ENCODE measurements at regions not wholly inside any gene's neighbourhood (a gene's known extent, or its start where the extent isn't known, plus 50 kb on each side); places are given as distances from the start of the nearest gene placed in this dataset.
"Not testable (repeated sequence)": the region's sequence is repeated elsewhere in the genome, so short reads cannot be mapped to it uniquely, and the experiment has no call there.

DNA sequence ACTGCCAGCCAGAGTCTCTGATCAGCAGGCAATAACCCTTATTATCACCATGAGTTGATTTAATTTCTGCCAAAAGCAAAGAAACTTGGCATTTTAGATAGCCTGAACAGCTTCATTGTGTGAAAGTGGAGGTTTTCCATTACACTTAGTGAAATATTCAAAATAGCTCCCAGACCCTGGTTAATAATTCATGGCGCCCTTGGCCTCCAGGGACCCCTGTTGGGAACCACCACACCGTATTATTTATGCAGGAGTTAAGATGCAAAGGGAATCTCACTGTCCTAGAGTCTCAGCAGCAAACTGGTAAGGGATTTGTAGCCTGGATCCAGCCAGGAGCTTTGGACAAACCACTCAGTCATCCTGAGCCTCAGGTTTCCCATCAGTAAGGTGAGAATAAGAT is 110.0 kb upstream of the PABPC3 start:
- DNase-seq, result no peak
- H3K4me1 Mint-ChIP-seq (ENCODE audit: low read depth, unreplicated experiment), result no peaks in the 10 kb centered on the region
- intact Hi-C loops (cut with micrococcal nuclease; ENCODE audit: unreplicated experiment), result no loop called here
- H3K27ac Mint-ChIP-seq (ENCODE audit: unreplicated experiment), result no peak overlapping the region
- H3K36me3 Mint-ChIP-seq (ENCODE audit: insufficient read depth, unreplicated experiment), result no peaks in the 10 kb centered on the region
- CTCF ChIA-PET, result interaction anchor here (0.6 kb wide), 2 partner anchors 12 to 367 kb away, joined by 3 to 4 read pairs; no protein-coding TSS in a partner anchor
- no peak for TF ChIP-seq CTCF (IDR thresholded peaks at IDR 0.05; ENCODE audit: unreplicated experiment)
- H3K9me3 Mint-ChIP-seq (ENCODE audit: low read depth, unreplicated experiment), result no peaks in the 10 kb centered on the region
- no TSS peak for BruUV-seq (replicated peaks)
- no peak overlapping the region for H3K4me3 Mint-ChIP-seq (ENCODE audit: low read depth, unreplicated experiment)
- peaks cover 15% of the 10 kb centered on the region for H3K27me3 Mint-ChIP-seq (ENCODE audit: unreplicated experiment)

GRCh38 chr13:24986826-24987225 is 109.1 kb upstream of the PABPC3 start:
- Mint-ChIP-seq H3K4me3 (ENCODE audit: low read depth, unreplicated experiment) (no peak overlapping the region), H3K36me3 (ENCODE audit: insufficient read depth, unreplicated experiment) (no peaks in the 10 kb centered on the region), H3K4me1 (ENCODE audit: low read depth, unreplicated experiment) (no peaks in the 10 kb centered on the region), H3K27ac (ENCODE audit: unreplicated experiment) (no peak overlapping the region), H3K27me3 (ENCODE audit: unreplicated experiment) (peaks cover 15% of the 10 kb centered on the region), H3K9me3 (ENCODE audit: low read depth, unreplicated experiment) (no peaks in the 10 kb centered on the region)
- BruUV-seq (replicated peaks), result no TSS peak
- CTCF ChIA-PET, result no interaction called here
- no peak for TF ChIP-seq CTCF (IDR thresholded peaks at IDR 0.05; ENCODE audit: unreplicated experiment)
- intact Hi-C loops (cut with micrococcal nuclease; ENCODE audit: unreplicated experiment), result no loop called here
- no peak for DNase-seq

- DNase-seq; H3K4me1 Mint-ChIP-seq (ENCODE audit: low read depth, unreplicated experiment); H3K4me3 Mint-ChIP-seq (ENCODE audit: low read depth, unreplicated experiment); H3K36me3 Mint-ChIP-seq (ENCODE audit: insufficient read depth, unreplicated experiment); H3K27ac Mint-ChIP-seq (ENCODE audit: unreplicated experiment); CTCF ChIA-PET; H3K9me3 Mint-ChIP-seq (ENCODE audit: low read depth, unreplicated experiment); BruUV-seq (replicated peaks): not testable (repeated sequence)
- intact Hi-C loops (cut with micrococcal nuclease; ENCODE audit: unreplicated experiment), result loop anchor here (10.0 kb wide), 1 partner anchor 125 kb away; no protein-coding TSS in a partner anchor
- H3K27me3 Mint-ChIP-seq (ENCODE audit: unreplicated experiment), result peaks cover 15% of the 10 kb centered on the region
Measured at GRCh38 chr13:24989959-24990358, 106.0 kb upstream of the PABPC3 start.

- intact Hi-C loops (cut with micrococcal nuclease; ENCODE audit: unreplicated experiment), result loop anchor here (10.0 kb wide), 1 partner anchor 122 kb away; no protein-coding TSS in a partner anchor
- DNase-seq; H3K27ac Mint-ChIP-seq (ENCODE audit: unreplicated experiment); H3K9me3 Mint-ChIP-seq (ENCODE audit: low read depth, unreplicated experiment); BruUV-seq (replicated peaks); H3K4me3 Mint-ChIP-seq (ENCODE audit: low read depth, unreplicated experiment); H3K4me1 Mint-ChIP-seq (ENCODE audit: low read depth, unreplicated experiment); CTCF ChIA-PET; H3K36me3 Mint-ChIP-seq (ENCODE audit: insufficient read depth, unreplicated experiment): not testable (repeated sequence)
- H3K27me3 Mint-ChIP-seq (ENCODE audit: unreplicated experiment), result peaks cover 12% of the 10 kb centered on the region
Measured at GRCh38 chr13:24992946-24993345, 103.0 kb upstream of the PABPC3 start.

- intact Hi-C loops (cut with micrococcal nuclease; ENCODE audit: unreplicated experiment), result loop anchor here (10.0 kb wide), 1 partner anchor 119 kb away; no protein-coding TSS in a partner anchor
- peak; percentile 58 for DNase-seq
- Mint-ChIP-seq H3K4me3 (ENCODE audit: low read depth, unreplicated experiment) (no peak overlapping the region), H3K36me3 (ENCODE audit: insufficient read depth, unreplicated experiment) (no peaks in the 10 kb centered on the region), H3K9me3 (ENCODE audit: low read depth, unreplicated experiment) (no peaks in the 10 kb centered on the region), H3K27me3 (ENCODE audit: unreplicated experiment) (peaks cover 13% of the 10 kb centered on the region), H3K27ac (ENCODE audit: unreplicated experiment) (no peak overlapping the region), H3K4me1 (ENCODE audit: low read depth, unreplicated experiment) (no peaks in the 10 kb centered on the region)
- no TSS peak for BruUV-seq (replicated peaks)
- peak; percentile 36 for TF ChIP-seq CTCF (IDR thresholded peaks at IDR 0.05; ENCODE audit: unreplicated experiment)
- CTCF ChIA-PET, result interaction anchor here (0.6 to 1.2 kb wide), 6 partner anchors 10 to 725 kb away, joined by 3 to 4 read pairs (median 3); no protein-coding TSS in a partner anchor
Measured at GRCh38 chr13:24995225-24995804, 100.6 kb upstream of the PABPC3 start.
